ENCODE measurements at regions not wholly inside any gene's neighbourhood (a gene's known extent, or its start where the extent isn't known, plus 50 kb on each side); places are given as distances from the start of the nearest gene placed in this dataset.

- TF ChIP-seq CHD7 (IDR thresholded peaks at IDR 0.05; ENCODE audit: insufficient replicate concordance, low read length) (no peak), SIX5 (IDR thresholded peaks at IDR 0.05; ENCODE audit: low read depth, low read length) (no peak)
These were observed 409.2 kb downstream of the CSNK1G3 start (continued) for GRCh38 chr5:123921193-123921592.

All from H1 (cell line).